Activated CD8-positive, alpha-beta T cell treated with anti-CD3 and anti-CD28 coated beads, Interleukin-2, amount 10 ng/mL, durations not matched to agents 7 days and 5 days (primary cell): ENCODE measurements at regions not wholly inside any gene's neighbourhood (a gene's known extent, or its start where the extent isn't known, plus 50 kb on each side); places are given as distances from the start of the nearest gene placed in this dataset.

Source experiments
- ATAC-seq: fragments of 150-1000 bp; cut with Tn5 transposase; one replicate; pipeline ENCODE4 v1.10.0; 2021; ENCODE audit warnings: moderate library complexity
- CTCF ChIA-PET: fragments of 350-600 bp; sonication (Branson Sonifier 250); formaldehyde crosslinking; loops from one replicate; lab custom pipeline; 2021; ENCODE audit warnings: antibody characterized with exemption; lab: Charles Lee
- POLR2A ChIA-PET: fragments of 350-600 bp; sonication (Branson Sonifier 250); formaldehyde crosslinking; loops from one replicate; lab custom pipeline; 2021; ENCODE audit warnings: antibody characterized with exemption; lab: Charles Lee
- DNase-seq: peaks from one replicate; pipeline ENCODE4 v3.0.0-alpha.2; 2020
- H3K27ac Mint-ChIP-seq: one replicate; pipeline ENCODE4 v1.8.0; 2021; ENCODE audit warnings: mild to moderate bottlenecking, mixed read lengths
- H3K27me3 Mint-ChIP-seq: one replicate; pipeline ENCODE4 v1.8.0; 2021; ENCODE audit warnings: low read depth, mixed read lengths
- H3K36me3 Mint-ChIP-seq: one replicate; pipeline ENCODE4 v1.8.0; 2021; ENCODE audit warnings: low read depth, mixed read lengths
- H3K4me1 Mint-ChIP-seq: one replicate; pipeline ENCODE4 v1.8.0; 2021; ENCODE audit warnings: low read depth, mixed read lengths
- H3K4me3 Mint-ChIP-seq: one replicate; pipeline ENCODE4 v1.8.0; 2021; ENCODE audit warnings: mild to moderate bottlenecking, mixed read lengths
- H3K9me3 Mint-ChIP-seq: one replicate; pipeline ENCODE4 v1.8.0; 2022; ENCODE audit warnings: mixed read lengths; ENCODE audit not compliant: insufficient read depth

- Mint-ChIP-seq H3K27me3 (no peaks in the 10 kb centered on the region), H3K36me3 (no peaks in the 10 kb centered on the region), H3K27ac (no peak overlapping the region), H3K4me3 (no peak overlapping the region), H3K4me1 (no peaks in the 10 kb centered on the region), H3K9me3 (no peaks in the 10 kb centered on the region)
- DNase-seq (no peak), ATAC-seq (no peak)
- ChIA-PET CTCF (no interaction called here), POLR2A (no interaction called here)
Observed at GRCh38 chr4:182093935-182094334, 149.3 kb upstream of the TENM3 start.

GRCh38 chr4:182101618-182102017, 141.6 kb upstream of the TENM3 start:
- CTCF ChIA-PET = no interaction called here
- POLR2A ChIA-PET = no interaction called here
- Mint-ChIP-seq H3K36me3 (no peaks in the 10 kb centered on the region), H3K27me3 (no peaks in the 10 kb centered on the region), H3K4me3 (no peak overlapping the region), H3K27ac (no peak overlapping the region), H3K9me3 (no peaks in the 10 kb centered on the region), H3K4me1 (no peaks in the 10 kb centered on the region)
- ATAC-seq = no peak
- no peak for DNase-seq

GRCh38 chr4:182102576-182102975, 140.6 kb upstream of the TENM3 start:
- ATAC-seq (no peak), DNase-seq (no peak)
- no peaks in the 10 kb centered on the region for H3K36me3 Mint-ChIP-seq
- no peaks in the 10 kb centered on the region for H3K9me3 Mint-ChIP-seq
- CTCF ChIA-PET = no interaction called here
- no peak overlapping the region for H3K27ac Mint-ChIP-seq
- POLR2A ChIA-PET = no interaction called here
- no peaks in the 10 kb centered on the region for H3K4me1 Mint-ChIP-seq
- no peak overlapping the region for H3K4me3 Mint-ChIP-seq
- H3K27me3 Mint-ChIP-seq = no peaks in the 10 kb centered on the region

- no peak for ATAC-seq
- ChIA-PET CTCF (interaction anchor here (1.6 kb wide), 1 partner anchor 11 kb away, joined by 3 read pairs; no protein-coding TSS in a partner anchor), POLR2A (no interaction called here)
- H3K27me3 Mint-ChIP-seq = no peaks in the 10 kb centered on the region
- no peak overlapping the region for H3K4me3 Mint-ChIP-seq
- H3K9me3 Mint-ChIP-seq = no peaks in the 10 kb centered on the region
- H3K27ac Mint-ChIP-seq = no peak overlapping the region
- H3K36me3 Mint-ChIP-seq = no peaks in the 10 kb centered on the region
- no peak for DNase-seq
- H3K4me1 Mint-ChIP-seq = no peaks in the 10 kb centered on the region
Observed at GRCh38 chr4:182103614-182104319, 139.4 kb upstream of the TENM3 start.

GRCh38 chr4:182105416-182105815, 137.8 kb upstream of the TENM3 start:
- Mint-ChIP-seq H3K27ac (no peak overlapping the region), H3K27me3 (no peaks in the 10 kb centered on the region), H3K4me3 (no peak overlapping the region), H3K9me3 (no peaks in the 10 kb centered on the region), H3K4me1 (no peaks in the 10 kb centered on the region), H3K36me3 (no peaks in the 10 kb centered on the region)
- no peak for ATAC-seq
- no peak for DNase-seq
- ChIA-PET POLR2A (no interaction called here), CTCF (interaction anchor here (1.6 kb wide), 1 partner anchor 12 kb away, joined by 3 read pairs; no protein-coding TSS in a partner anchor)

- Mint-ChIP-seq H3K9me3 (no peaks in the 10 kb centered on the region), H3K36me3 (no peaks in the 10 kb centered on the region), H3K27ac (no peak overlapping the region), H3K4me3 (no peak overlapping the region), H3K27me3 (no peaks in the 10 kb centered on the region), H3K4me1 (no peaks in the 10 kb centered on the region)
- ChIA-PET CTCF (no interaction called here), POLR2A (no interaction called here)
- no peak for ATAC-seq
- DNase-seq = no peak
Observed at GRCh38 chr4:182107931-182108330, 135.3 kb upstream of the TENM3 start.

- Mint-ChIP-seq H3K4me1 (no peaks in the 10 kb centered on the region), H3K4me3 (no peak overlapping the region), H3K9me3 (no peaks in the 10 kb centered on the region), H3K27me3 (no peaks in the 10 kb centered on the region), H3K36me3 (no peaks in the 10 kb centered on the region), H3K27ac (no peak overlapping the region)
- ATAC-seq = no peak
- CTCF ChIA-PET = no interaction called here
- POLR2A ChIA-PET = no interaction called here
- no peak for DNase-seq
Observed at GRCh38 chr4:182111586-182111985, 131.6 kb upstream of the TENM3 start.

GRCh38 chr4:182113779-182114178, 129.4 kb upstream of the TENM3 start:
- POLR2A ChIA-PET = no interaction called here
- H3K4me1 Mint-ChIP-seq = no peaks in the 10 kb centered on the region
- H3K4me3 Mint-ChIP-seq = no peak overlapping the region
- H3K9me3 Mint-ChIP-seq = peaks cover 4% of the 10 kb centered on the region
- CTCF ChIA-PET = no interaction called here
- no peak overlapping the region for H3K27ac Mint-ChIP-seq
- ATAC-seq (no peak), DNase-seq (no peak)
- H3K27me3 Mint-ChIP-seq = no peaks in the 10 kb centered on the region
- no peaks in the 10 kb centered on the region for H3K36me3 Mint-ChIP-seq

- DNase-seq (no peak), ATAC-seq (no peak)
- Mint-ChIP-seq H3K27ac (no peak overlapping the region), H3K4me1 (no peaks in the 10 kb centered on the region), H3K4me3 (no peak overlapping the region), H3K36me3 (no peaks in the 10 kb centered on the region), H3K27me3 (no peaks in the 10 kb centered on the region), H3K9me3 (peaks cover 16% of the 10 kb centered on the region)
- POLR2A ChIA-PET = no interaction called here
- CTCF ChIA-PET = no interaction called here
Observed at GRCh38 chr4:182124359-182124758, 118.8 kb upstream of the TENM3 start.

GRCh38 chr4:182126096-182126495, 117.1 kb upstream of the TENM3 start:
- DNase-seq = no peak
- Mint-ChIP-seq H3K4me1 (no peaks in the 10 kb centered on the region), H3K4me3 (no peak overlapping the region), H3K36me3 (no peaks in the 10 kb centered on the region), H3K27ac (no peak overlapping the region), H3K27me3 (no peaks in the 10 kb centered on the region), H3K9me3 (peaks cover 9% of the 10 kb centered on the region)
- ChIA-PET CTCF (no interaction called here), POLR2A (no interaction called here)
- no peak for ATAC-seq

- POLR2A ChIA-PET = no interaction called here
- Mint-ChIP-seq H3K4me1 (no peaks in the 10 kb centered on the region), H3K4me3 (no peak overlapping the region), H3K27ac (no peak overlapping the region), H3K36me3 (no peaks in the 10 kb centered on the region), H3K9me3 (peaks cover 9% of the 10 kb centered on the region), H3K27me3 (no peaks in the 10 kb centered on the region)
- ATAC-seq (no peak), DNase-seq (no peak)
- CTCF ChIA-PET = no interaction called here
Observed at GRCh38 chr4:182126603-182127002, 116.6 kb upstream of the TENM3 start.

GRCh38 chr4:182133033-182133432, 110.2 kb upstream of the TENM3 start:
- CTCF ChIA-PET = no interaction called here
- no peak for ATAC-seq
- Mint-ChIP-seq H3K9me3 (no peaks in the 10 kb centered on the region), H3K36me3 (no peaks in the 10 kb centered on the region), H3K4me1 (no peaks in the 10 kb centered on the region), H3K27me3 (peaks cover 10% of the 10 kb centered on the region), H3K4me3 (no peak overlapping the region), H3K27ac (no peak overlapping the region)
- DNase-seq = no peak
- POLR2A ChIA-PET = no interaction called here

- no peaks in the 10 kb centered on the region for H3K9me3 Mint-ChIP-seq
- H3K27me3 Mint-ChIP-seq = peaks cover 13% of the 10 kb centered on the region
- POLR2A ChIA-PET = no interaction called here
- H3K4me3 Mint-ChIP-seq = no peak overlapping the region
- H3K36me3 Mint-ChIP-seq = no peaks in the 10 kb centered on the region
- no peaks in the 10 kb centered on the region for H3K4me1 Mint-ChIP-seq
- no peak overlapping the region for H3K27ac Mint-ChIP-seq
- DNase-seq = no peak
- CTCF ChIA-PET = interaction anchor here (0.8 kb wide), 1 partner anchor 1469 kb away, joined by 3 read pairs; no protein-coding TSS in a partner anchor
- ATAC-seq = no peak
Observed at GRCh38 chr4:182134261-182134660, 108.9 kb upstream of the TENM3 start.
